ENCODE measurements at regions not wholly inside any gene's neighbourhood (a gene's known extent, or its start where the extent isn't known, plus 50 kb on each side); places are given as distances from the start of the nearest gene placed in this dataset.
"Not testable (repeated sequence)": the region's sequence is repeated elsewhere in the genome, so short reads cannot be mapped to it uniquely, and the experiment has no call there.

GRCh38 chr1:191511480-191511879, 646.8 kb upstream of the RGS18 start:
- not testable (repeated sequence) for TF ChIP-seq POLR2AphosphoS5 (IDR thresholded peaks at IDR 0.05; ENCODE audit: borderline replicate concordance, low read depth, low read length); EZH2 (IDR thresholded peaks at IDR 0.05)
